ENCODE measurements at regions not wholly inside any gene's neighbourhood (a gene's known extent, or its start where the extent isn't known, plus 50 kb on each side); places are given as distances from the start of the nearest gene placed in this dataset.
"Not testable (repeated sequence)": the region's sequence is repeated elsewhere in the genome, so short reads cannot be mapped to it uniquely, and the experiment has no call there.

DNA sequence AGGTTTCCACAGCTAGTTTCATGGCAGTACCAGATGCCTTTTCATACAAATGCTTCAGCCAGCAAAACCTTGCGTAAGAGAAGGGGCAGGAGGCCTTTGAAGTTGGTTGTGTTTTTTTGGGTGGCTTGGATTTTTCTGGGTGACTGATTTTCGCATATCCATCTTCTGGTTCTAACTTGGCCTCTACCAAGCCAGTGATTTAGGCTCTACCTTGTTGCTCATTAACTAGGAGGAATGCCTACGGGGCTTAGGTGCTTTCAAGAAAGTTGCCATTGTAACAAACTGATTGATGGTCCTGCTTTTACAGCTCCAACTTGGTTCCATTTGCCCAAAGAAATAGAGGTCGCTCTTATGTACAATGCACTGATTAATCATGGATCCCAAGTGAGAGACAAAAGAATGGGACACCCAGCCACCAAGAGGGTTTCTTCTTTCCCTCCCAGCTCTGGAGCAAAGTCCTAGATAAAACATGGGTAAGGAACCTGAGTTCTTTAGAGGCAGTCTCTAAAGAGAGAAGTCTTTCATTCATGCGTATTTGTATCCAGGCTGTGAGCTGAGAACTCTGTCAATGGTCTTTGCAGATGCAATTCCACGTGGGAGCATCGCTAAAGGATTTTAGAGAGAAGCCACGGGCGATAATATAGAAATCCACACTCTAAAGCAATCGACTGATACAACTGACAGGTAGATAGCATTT is 92.1 kb upstream of the FGFR2 start:
- FAIRE-seq: no peak
- no peak for DNase-seq (ENCODE audit: low spot score)

GRCh38 chr10:121687095-121687813 is 89.0 kb upstream of the FGFR2 start:
- DNase-seq (ENCODE audit: low spot score): no peak
- no peak for FAIRE-seq

GRCh38 chr10:121684276-121684675 is 86.0 kb upstream of the FGFR2 start:
- no peak for DNase-seq (ENCODE audit: low spot score)
- no peak for FAIRE-seq

- no peak for DNase-seq (ENCODE audit: low spot score)
- no peak for FAIRE-seq
These were observed 85.6 kb upstream of the FGFR2 start for GRCh38 chr10:121683816-121684215.

- FAIRE-seq: no peak
- no peak for DNase-seq (ENCODE audit: low spot score)
These were observed 85.1 kb upstream of the FGFR2 start for GRCh38 chr10:121683366-121683765.

GRCh38 chr10:121681997-121682687 is 83.9 kb upstream of the FGFR2 start:
- DNase-seq (ENCODE audit: low spot score) (no peak), FAIRE-seq (no peak)

DNA sequence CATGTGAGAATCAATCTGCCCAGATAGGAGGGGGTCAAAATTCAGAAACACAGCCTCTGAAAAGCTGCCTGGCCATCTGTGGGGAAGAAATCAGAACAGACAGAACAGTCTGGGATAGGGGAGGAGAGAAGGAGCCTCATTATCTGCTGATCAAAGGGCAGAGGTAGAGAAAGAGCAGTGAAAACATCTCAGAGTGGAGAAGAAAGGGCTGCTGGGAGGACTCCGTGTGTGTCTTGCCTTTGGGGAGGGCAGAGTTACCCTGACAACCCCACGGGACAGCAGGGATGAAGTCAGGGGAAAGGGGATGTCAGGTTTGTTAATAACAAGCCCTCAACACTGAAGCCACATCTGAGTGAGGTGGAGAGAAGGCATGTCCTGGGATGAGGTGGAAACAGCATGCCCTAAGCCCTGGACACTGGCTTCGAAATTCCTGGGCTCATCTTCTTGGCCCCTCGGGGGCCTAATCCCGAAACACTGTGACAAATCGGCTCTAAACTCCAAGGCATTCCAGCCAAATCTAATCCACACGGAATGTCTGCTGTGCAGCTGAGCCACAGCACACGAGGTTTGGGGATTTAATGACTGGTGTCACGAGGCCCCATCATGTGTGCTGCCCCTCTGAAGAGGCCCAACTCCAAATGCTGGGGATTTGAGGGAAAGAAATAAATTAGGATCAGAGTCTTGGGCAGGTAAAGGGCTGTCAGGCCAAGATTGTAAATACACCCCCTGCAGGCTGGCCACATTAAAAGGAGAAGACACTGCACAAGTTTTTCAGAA is 82.8 kb upstream of the FGFR2 start:
- no peak for FAIRE-seq
- DNase-seq (ENCODE audit: low spot score): no peak

DNA sequence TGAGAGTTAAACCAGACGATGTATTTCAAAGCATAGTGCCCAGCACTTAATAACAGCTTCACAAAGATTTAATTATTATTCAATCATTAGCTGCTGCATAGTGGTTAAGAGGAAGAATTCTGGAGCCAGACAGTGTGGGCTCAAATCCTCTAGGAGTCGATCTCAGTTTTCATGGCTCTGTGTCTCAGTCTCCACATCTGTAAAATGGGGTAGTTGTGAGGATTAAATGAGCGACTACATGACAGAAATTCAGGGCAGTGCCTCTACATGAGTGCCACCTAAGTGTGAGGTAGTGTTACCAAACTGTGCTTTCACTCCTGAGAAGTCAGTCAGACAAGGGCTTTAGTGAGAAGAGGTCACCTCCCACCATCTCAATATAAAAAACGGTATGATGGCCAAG is 81.7 kb upstream of the FGFR2 start:
- FAIRE-seq (no peak), DNase-seq (ENCODE audit: low spot score) (no peak)

DNA sequence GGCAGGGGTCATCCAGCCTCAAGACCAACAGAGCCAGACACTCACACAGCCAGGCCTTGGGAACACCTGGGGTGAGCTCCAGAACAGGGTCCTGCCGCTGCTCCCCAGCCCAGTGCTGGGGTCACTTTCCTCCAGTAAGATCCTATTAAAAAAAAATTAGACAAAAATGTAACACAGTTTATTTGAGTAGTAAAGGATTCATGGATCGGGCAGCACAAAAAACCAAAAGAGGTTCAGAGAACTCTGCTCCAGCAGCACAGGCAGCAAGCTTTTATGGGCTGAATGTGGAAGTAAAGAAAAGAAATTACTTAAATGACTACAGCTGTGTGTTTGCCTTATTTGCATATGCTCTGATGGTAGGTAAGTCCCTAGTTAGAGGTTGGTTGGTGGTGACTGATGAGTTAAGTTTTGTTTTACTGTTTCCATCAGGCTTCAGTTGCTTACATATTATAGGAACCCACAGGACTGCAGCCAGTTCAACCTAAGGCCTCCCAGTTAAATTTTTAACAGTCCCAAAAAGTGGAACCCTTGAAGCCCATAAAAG is 80.5 kb upstream of the FGFR2 start:
- no peak for DNase-seq (ENCODE audit: low spot score)

DNA sequence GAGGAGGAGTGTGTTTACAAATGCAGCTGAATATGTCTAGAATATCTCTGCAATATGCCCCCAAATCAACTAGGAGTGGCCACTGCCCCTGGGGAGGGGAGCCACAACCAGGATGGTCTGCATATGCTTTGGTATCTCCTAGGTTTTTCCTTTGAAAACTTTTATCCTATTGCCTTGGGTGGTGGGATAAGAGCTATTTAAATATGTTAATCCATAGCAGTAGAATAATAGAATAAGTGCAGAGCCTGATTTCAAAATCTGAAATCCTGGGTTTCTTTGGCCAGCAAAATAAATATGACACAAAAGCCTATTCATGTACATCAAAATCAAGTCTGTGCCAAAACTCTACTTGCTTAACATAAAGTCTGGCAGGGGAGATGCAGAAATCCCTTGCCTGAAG is 79.6 kb upstream of the FGFR2 start:
- no peak for DNase-seq (ENCODE audit: low spot score)
- FAIRE-seq: no peak

More for the DNA sequence above, 80.5 kb upstream of the FGFR2 start:
- FAIRE-seq: no peak

GRCh38 chr10:121675344-121675743 is 77.1 kb upstream of the FGFR2 start:
- no peak for DNase-seq (ENCODE audit: low spot score)
- no peak for FAIRE-seq

DNA sequence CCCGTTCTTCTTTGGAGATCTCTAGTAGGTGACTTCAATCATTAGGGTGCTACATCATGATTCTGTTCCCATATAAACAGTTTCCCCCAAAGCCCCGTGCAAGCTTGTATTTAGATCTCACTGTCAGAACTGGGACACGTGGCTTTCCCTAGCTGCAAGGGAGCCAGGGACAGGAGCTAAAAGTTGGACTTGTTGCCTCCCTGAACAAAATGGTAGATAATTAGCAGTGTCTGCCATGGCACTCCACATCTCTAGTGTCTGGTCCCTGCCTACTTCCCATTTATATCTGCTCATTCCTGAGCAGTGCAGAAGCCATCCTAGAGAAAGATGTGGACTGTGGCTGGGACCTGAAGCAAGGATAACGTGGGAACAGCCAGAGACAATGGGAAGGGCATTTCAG is 76.6 kb upstream of the FGFR2 start:
- DNase-seq (ENCODE audit: low spot score): no peak
- FAIRE-seq: no peak

- DNase-seq (ENCODE audit: low spot score): no peak
- no peak for FAIRE-seq
These were observed 74.5 kb upstream of the FGFR2 start for GRCh38 chr10:121672733-121673132.

DNA sequence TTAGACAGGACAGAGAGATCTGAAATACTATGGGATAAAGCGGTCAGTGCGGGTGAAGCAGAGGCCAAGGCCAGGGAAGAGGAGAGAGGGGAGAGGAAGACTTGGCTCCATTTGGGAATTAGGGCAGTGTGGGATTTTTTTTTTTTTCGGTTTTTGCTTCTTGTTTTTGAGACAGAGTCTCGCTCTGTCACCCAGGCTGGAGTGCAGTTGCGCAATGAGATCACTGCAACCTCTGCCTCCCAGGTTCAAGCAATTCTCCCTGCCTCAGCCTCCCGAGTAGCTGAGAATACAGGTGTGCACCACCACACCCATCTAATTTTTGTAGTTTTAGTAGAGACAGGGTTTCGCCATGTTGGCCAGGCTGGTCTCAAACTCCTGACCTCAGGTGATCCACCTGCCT is 71.6 kb upstream of the FGFR2 start:
- not testable (repeated sequence) for FAIRE-seq; DNase-seq (ENCODE audit: low spot score)

- DNase-seq (ENCODE audit: low spot score) (no peak), FAIRE-seq (no peak)
These were observed 70.8 kb upstream of the FGFR2 start for GRCh38 chr10:121669028-121669374.

DNA sequence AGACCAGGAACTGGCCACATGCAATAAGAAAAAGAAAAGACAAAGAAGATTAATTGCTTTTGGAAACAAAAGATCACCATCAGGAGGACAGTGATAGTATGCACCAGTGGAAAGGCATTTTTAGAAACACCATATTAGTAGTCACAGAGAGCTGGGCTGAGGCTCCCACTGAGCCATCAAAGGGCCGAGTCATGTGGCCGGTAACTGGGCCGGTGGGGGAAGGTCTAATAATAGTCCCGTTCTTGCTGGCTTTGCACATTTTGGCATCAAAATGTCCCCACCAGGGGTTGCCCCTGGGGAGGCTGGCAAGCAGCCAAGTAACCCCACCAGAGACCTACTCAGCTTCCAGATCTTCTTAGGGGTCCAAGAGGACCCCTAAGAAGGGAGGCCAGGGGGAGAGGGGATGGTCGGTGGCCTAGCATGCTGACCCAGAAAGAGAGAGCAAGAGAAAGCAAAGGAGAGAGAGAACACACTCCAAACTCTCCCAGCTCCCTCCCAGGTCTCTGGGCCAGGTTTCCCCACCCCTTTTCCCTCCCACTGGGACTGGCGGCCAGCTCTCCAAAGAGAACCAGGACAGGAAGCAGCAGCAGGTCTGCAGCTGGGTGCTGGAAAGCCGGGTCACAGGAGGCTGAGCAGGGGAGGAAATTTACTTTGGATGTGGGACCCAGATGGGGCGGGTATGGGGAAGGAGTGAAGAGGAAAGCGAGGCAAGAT is 70.2 kb upstream of the FGFR2 start:
- DNase-seq (ENCODE audit: low spot score) (peak; percentile 46), FAIRE-seq (no peak)

DNA sequence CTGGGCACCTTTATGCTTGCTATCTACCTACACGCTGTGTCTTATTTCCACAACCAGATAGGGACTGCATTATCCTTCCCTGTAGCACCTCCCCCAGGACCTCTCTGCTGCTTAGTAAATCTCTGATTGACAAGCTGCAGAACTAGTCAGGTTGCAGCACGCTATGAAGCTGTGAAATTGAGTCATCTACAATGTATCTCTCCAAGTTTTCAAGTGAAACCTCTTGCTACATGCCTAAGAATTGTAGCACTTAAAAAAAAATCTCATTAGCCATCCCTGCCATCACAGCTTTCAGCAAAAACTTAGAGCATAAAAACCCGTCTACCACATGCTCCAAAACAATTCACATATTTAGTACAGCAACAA is 69.7 kb upstream of the FGFR2 start:
- FAIRE-seq: no peak
- DNase-seq (ENCODE audit: low spot score): no peak

DNA sequence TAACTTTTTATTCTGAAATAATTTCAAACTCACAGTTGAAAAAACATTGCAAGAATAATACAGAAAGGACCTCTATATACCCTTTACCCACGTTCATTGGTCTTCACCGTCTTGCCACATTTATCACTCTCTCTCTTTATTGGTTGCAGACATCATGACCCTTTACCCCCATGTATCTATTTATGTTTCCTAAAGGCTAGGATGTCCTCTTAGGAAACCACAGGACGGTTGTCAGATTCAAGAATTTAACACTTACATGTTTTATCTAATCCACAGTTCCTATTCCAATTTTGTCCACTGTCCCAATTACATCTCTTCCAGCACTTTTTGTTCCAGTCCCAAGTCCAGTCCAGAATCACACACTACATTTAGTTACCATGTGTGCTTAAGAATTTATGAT is 67.6 kb upstream of the FGFR2 start:
- DNase-seq (ENCODE audit: low spot score) (no peak), FAIRE-seq (no peak)

DNA sequence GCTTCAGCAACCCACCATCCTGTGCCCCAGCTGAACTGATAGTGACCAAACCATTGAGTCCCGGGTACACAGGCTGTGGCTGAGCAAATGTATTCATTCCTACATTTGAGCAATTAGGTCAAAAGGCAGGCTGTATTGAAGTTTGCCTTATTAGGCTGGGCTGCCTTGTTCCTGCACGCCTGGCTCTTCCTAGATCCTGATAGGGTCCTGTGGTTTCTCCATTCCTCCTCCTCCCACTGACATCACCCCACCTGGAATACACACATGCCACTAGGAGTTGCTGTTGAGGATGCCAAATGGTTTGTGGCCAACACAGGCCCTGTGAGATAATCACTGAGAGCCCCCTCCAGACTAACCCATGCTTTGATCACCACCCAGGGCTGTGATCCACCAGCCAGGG is 66.4 kb upstream of the FGFR2 start:
- no peak for FAIRE-seq
- DNase-seq (ENCODE audit: low spot score): no peak

DNA sequence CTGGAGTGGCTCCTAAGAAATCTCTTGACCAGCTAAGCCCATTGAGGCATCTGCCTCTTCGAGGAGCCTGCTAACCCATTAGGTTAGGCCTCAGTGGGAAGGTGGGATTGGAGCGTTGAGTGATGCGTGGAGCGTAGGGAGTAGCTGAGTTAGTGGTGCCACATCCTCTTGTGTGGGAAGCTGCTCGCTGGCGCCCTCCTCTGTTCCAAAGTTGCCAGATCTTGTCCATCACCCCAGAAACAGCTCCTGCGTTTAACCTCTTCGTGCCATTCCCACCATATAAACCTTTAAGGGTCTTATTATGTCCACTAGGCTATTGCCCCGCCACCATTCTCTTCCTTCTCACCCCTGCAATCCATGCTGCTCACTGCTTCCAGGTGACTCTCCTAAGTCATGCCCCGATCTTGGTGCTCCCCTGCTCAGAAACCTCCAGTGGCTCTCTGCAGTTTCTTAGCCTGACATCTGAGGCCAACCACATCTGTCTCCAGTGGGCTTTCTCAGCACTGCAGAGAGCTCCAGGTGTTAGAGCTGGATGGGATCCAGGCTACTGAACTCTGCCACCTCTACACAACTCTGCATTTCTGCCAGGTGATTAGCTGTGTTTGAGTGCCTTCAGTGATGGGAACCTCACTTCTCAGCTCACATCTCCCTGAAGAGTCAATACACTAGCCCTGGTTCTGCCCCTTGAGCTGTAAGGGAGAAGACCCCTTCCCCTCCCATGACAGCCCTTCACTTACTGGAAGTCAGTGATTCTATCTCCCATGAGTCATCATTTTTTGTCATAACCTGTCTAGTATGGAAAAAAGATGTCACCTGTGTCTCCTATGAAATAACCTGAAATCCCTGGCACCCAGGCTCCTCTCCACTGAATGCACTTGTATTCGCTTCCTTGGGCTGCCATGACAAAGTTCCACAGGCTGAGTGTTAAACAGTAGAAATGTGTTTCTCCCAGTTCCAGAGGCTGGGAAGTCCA is 65.0 kb upstream of the FGFR2 start:
- FAIRE-seq: no peak
- DNase-seq (ENCODE audit: low spot score): no peak

All from urothelium cell line (cell line).